ENCODE measurements at regions not wholly inside any gene's neighbourhood (a gene's known extent, or its start where the extent isn't known, plus 50 kb on each side); places are given as distances from the start of the nearest gene placed in this dataset.
"Not testable (repeated sequence)": the region's sequence is repeated elsewhere in the genome, so short reads cannot be mapped to it uniquely, and the experiment has no call there.

DNA sequence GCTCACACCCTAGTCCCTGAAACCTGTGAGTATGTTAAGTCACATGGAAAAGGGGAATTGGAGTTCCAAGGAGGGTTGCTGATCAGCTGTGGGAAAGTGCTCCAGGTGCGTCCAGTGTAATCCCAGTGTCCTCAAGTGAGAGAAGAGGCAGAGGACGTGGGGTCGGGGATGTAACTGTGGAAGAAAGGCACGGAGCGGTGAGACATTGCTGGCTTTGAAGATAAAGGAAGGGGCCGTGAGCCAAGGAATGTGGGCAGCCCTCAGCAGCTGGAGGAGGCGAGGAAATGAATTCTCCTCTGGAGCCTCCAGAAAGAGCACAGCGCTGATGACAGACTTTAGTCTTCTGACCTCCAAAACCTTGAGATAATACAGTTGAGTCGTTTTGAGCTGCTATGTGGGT is 191.6 kb upstream of the TMEM132C start:
- no peak for DNase-seq (ENCODE audit: low spot score)

DNA sequence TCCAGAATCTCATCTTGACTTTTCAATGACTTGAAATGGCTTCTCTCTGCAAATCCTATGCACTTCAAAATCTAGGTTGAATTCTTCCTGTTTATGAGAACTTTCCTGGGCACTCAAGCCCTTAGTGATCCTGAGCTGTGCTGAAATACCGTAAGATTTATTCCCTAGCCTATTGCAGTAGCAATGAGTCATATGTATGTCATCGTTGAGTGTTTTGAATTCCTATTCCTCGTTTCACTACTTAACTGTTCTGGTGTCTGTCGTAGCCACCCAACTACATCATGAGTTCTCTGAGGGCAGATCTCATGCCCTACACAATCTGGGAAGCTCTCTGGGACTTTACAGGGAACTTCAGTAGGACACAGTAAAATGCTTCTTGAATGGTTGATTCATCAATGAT is 190.8 kb upstream of the TMEM132C start:
- no peak for DNase-seq (ENCODE audit: low spot score)

DNA sequence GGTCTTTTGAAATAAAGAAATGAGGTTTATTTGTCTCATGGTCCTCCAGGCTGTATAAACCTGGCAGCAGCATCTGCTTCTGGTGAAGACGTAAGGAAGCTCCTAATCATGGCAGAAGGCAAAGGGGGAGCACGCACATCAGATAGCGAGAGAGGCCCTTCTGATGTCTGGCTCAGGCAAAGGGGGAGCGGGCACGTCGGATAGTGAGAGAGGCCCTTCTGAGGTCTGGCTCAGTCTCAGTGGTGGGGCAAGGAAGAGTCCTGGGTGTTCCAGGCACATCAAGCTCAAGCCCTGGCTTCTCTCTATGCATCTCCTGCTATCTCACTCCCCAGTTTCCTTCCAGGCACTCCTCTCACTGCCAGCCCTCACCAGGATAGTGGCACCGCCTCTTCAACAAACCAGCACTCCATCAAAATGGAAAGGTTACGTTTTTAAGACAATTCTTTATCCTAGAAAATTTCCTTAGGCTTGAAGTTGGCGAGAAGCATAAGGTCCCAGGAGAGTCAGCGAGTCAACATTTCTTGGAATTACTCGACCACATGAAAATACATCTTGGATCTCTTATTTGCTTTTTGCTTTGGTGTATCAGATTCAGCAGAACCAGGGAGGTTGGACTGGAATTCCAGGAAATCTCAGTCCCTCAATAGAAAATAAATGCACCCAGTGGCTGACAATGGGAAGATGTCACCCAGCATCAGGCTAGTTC is 189.6 kb upstream of the TMEM132C start:
- no peak for DNase-seq (ENCODE audit: low spot score)

DNA sequence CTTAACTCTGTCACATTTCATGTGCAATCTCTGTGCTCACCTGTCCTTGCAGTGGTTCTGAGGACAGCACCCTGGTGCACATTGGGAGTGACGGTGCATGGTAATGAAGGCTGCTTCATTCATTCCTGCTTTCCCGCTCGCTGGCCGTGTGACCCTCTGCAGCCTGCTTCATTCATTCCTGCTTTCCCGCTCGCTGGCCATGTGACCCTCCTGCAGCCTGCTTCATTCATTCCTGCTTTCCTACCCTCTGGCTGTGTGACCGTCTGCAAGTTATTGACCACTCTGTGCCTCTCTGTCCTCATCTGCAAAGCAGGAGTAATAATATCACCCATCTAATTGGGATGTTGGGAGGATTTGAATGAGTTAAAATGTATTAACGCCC is 189.1 kb upstream of the TMEM132C start:
- no peak for DNase-seq (ENCODE audit: low spot score)

DNA sequence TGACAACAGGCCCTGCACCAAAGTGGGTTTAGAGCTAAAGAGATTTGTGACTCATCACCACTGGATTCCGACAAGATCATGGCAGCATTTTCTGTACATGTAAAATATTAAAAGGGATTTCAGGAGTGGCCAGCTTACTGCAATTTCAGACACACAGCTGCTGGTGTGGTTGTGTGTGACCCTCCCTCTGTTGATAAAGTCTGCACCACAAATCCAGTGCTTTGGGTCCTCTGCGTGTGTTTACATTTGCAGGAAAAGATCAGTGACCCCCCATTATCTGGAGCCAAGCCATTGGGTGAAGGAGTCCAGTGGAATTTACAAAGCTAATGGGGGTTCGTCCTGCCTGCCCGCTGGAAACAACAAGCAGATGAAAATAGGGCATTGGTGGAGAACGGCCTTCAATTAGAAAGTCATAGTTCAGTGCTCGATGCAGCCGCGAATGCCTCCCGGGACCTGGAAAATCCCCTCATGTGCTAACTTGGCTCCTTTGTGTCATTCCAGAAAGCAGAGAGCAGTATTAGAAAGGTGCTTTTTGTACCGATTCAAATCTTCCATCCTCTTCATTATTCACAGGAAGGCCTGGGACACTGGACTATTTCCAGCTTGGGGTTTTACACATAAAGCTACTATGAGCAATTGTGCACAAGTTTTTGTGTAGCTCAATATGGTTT is 188.5 kb upstream of the TMEM132C start:
- DNase-seq (ENCODE audit: low spot score) = no peak

DNA sequence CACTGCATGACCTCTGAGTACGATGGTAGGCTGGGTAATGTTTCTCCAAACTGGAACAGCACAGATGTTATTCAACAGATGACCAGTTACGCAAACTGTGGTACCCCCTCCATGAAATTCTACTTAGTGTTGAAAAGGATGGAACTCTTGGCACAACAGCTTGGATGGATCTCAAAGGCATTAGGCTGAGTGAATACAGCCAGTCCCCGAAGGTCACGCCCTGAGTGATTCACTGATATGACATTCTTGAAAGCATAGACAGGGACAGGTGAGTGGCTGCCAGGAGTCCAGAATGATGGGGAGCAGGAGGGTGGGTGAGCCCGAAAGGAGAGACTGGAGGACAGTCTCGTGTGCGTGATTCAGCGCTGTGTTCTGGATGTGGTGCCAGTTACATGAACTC is 187.5 kb upstream of the TMEM132C start:
- DNase-seq (ENCODE audit: low spot score) = no peak

DNA sequence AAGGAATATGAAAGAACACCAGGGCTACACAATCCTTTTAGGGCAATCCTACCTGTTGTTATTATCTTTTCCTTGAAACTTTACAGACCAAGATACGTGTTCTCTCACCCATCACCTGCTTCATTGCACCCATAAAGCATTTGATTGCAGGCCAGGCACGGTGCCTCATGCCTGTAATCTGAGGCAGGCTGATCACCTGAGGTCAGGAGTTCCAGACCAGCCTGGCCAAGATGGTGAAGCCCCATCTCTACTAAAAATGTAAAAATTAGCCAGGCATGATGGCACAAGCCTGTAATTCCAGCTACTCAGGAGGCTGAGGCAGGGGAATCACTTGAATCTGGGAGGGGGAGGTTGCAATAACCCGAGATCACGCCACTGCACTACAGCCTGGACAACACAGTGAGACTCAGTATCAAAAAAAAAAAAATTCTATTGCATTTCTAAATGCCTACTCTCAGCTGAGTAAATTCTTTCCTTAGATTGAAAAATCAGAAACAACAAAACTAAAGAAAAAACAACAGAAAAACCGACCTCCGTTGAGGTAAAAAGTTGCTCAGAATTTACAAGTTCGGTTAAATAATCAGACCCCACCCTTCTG is 183.7 kb upstream of the TMEM132C start:
- DNase-seq (ENCODE audit: low spot score) = no peak

DNA sequence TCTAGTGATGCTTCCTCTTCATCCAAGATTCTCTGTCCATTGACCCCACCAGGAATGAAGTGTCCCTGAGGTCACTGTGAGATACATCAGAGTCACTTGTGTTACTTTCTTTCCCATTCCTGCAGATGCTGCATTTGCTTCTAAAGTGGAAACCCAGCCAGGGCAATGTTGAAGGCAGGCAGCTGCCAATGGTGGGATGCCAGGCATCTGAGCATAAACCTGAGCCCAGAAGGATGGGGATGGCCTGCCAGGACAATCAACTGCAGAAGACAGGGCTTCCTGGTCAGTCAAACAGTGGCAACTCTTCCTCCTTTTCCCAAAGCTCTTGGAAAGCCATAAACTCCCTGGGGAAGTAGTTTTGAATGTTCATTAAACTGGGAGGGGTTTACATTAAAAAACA is 178.0 kb upstream of the TMEM132C start:
- no peak for DNase-seq (ENCODE audit: low spot score)

DNA sequence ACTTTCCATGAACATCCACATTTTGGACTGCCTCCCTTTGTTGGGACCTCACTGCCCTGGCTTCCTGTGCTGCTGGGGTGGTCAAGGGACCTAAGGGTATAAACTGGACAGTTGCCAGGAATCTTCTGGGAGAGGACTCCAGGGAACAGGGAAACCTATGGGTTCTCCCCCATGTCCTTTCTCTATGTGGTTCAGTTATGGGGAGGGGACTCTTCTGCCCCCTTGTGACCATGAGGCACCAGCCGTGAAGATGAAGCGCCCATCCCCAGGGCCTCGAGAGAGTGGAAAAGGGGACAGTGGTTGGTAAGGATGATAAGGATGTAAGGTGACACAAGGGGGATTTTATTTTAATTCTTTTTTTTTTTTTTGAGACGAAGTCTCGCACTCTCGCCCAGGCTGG is 177.0 kb upstream of the TMEM132C start:
- no peak for DNase-seq (ENCODE audit: low spot score)

DNA sequence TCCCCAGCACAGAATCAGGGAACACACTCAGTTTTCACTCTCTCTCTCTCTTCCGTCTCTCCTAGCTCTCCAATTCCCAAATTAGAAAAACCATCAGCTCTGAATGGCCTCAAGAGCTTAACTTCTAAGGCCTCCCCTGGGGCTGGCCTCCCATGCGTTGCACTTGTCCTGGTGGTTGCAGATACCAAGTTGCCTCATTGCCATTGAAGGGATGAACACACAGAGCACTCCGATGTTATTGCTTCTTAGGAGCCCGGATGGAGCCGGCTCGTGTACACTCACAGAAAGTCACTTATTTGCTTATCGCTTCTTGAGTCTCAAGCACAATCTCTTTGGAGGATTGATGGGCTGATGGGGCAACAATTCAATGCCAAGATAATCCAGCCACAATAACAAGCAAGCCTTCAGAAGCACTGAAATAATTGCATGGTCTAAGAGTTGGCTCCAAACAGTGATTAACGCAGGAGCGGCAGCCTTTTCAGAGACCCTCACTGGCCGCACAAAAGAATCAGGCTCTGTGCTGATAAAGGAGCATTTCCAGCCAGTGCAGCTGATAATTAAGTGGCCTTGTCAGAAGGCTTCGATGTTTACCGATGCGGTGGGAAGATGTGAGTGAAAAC is 175.8 kb upstream of the TMEM132C start:
- DNase-seq (ENCODE audit: low spot score) = no peak

DNA sequence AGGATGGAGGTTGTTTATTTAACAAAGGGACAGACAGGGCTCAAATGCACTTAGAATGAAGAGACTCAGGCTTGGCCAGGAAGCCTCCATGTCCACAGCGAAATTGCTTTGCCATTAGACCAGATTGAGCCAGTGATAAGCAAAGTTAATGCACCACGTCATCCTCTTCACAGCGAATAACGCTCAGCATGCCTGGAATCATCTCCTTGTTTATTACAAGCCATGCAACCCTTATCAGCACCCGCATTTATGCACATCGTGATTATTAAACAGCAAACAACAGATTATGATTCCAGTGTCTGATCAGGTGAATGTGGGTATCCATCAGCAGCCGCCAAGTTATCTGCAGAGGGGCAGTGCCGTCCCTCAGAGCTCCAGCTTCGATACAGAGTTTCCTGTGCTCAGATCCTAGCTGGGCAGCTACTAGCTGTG is 175.0 kb upstream of the TMEM132C start:
- DNase-seq (ENCODE audit: low spot score) = no peak

DNA sequence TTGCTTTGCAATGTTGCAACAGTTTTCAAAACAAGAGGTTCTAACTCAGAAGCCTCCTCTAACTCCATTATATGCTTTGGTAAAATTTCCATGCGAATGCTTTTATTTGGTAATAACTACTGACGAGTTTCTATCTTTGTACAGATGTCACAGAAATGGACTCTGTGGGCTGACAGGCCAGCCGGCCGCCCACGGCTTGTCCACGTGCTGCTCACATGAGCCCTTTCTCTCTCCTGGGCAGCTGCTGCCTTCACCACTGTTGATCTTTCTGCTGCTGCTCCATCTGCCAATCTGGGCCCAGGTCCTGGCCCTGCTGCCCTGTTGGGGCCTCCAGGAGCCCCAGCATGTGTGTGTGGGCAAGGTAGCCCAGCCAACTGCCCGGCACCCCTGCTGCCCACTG is 168.2 kb upstream of the TMEM132C start:
- no peak for DNase-seq (ENCODE audit: low spot score)

DNA sequence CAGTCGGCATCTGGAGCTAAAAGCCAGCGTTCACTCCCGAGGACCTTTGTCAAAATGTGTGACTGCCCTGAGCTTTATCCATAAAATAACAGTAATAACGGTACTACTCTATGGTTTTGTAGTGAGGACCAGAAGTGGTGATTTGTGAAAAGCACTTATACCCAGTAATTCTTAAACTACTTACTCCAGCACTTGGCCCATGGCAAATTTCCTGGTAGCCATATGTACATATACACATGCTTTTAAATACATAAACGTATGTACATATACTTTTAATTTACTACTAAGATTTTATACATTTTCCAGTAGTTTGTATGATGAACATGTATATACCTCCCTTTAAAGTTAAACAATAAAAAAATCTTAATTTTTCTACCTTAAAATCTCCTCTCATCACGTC is 163.8 kb upstream of the TMEM132C start:
- DNase-seq (ENCODE audit: low spot score) = no peak

DNA sequence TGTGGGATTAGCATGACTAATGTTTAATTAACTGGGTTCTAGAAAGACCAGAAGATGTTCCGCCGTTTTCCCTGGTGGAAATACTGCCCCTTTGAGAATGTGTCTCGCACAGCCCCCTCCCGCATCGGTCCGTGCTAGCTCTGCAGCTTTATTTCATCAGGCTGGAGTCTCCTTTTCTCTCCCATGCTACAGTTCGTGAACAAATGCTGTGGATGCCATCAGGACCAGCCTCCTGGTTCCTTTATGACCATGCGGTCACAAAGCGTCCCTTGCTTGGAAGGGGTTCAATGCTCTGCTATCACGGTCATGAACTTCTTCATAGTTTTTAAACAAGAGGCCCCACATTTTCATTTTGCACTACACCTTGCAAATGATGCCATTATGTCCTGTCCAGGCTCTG is 157.7 kb upstream of the TMEM132C start:
- no peak for DNase-seq (ENCODE audit: low spot score)

DNA sequence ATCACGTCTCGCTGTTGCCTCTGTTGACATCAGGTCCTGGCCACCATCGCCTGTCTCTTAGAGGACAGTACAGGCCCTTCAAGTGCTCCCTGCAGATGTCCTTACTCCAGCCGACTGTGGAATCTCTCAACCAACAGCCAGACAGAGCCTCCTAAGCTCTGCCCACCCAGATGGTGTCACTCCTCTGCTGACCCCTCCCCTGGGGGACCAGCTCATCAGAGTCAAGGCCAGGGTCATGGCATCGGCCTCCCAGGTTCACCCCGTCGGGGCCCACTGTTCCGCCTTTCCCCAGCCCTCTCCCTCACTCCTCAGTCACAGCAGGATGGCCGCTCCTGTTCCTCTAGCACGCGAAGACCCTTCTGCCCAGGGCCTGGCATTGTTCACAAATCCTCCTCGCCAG is 157.3 kb upstream of the TMEM132C start:
- DNase-seq (ENCODE audit: low spot score) = no peak

DNA sequence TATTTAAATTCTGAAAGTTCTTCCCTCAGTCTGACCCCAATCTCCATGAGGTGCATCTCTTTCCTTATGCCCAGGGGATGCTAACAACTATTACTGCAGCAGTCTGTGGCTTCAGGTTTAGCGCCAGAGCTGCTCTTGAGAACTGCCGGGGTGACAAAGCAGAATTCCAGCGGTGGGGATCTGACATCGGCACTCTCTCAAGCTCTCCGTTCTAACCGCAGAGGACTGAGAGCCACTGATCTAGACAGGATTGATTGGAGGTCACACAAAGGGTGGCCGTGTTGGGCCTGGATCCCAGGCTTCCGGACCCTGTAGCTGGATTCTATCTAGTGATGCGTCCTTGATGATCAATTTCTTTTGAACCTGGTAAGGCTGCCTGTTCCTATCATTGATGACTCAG is 155.6 kb upstream of the TMEM132C start:
- no peak for DNase-seq (ENCODE audit: low spot score)

DNA sequence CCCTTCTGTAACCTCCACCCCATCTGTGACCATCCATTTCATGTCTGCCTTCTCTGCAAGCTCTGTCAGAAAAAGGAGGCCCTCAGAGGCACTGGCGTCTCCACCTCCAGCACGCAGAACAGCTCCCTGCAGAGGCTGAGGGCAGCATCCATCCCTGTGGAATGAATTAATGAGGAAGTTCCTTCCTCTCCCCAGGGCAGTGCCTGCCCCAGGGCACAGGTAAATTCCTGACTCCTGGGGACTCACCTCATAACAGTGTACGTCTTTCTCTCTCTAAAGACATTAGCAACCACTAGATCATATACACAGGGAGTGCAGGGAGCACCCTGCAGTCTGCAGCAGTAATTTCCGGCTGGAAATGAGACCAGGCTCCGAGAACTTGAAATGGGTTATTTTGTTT is 155.0 kb upstream of the TMEM132C start:
- DNase-seq (ENCODE audit: low spot score) = no peak

DNA sequence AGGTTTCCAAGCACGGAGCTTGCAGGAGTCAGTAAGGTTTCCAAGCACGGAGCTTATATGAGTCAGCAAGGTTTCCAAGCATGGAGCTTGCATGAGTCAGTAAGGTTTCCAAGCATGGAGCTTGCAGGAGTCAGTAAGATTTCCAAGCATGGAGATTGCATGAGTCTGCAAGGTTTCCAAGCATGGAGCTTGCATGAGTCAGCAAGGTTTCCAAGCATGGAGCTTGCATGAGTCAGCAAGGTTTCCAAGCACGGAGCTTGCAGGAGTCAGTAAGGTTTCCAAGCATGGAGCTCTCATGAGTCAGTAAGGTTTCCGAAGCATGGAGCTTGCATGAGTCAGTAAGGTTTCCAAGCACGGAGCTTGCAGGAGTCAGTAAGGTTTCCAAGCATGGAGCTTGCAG is 153.7 kb upstream of the TMEM132C start:
- not testable (repeated sequence) for DNase-seq (ENCODE audit: low spot score)

DNA sequence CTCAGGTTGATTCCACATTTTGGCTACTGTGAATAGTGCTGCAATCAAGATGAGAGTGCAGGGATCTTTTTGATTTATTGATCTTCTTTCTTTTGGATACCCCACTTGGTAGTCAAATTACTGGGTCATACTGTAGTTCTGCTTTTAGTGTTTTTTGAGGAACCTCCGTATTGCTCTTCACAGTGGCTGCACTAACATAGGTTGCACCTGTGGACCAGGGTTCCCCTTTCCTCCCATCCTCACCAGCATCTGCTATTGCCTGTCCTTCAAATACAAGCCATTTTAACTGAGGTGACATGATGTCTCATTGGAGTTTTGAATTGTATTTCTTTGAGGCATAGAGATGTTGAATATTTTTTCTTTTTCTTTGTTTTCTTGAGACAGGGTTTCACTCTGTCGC is 152.5 kb upstream of the TMEM132C start:
- DNase-seq (ENCODE audit: low spot score) = no peak

DNA sequence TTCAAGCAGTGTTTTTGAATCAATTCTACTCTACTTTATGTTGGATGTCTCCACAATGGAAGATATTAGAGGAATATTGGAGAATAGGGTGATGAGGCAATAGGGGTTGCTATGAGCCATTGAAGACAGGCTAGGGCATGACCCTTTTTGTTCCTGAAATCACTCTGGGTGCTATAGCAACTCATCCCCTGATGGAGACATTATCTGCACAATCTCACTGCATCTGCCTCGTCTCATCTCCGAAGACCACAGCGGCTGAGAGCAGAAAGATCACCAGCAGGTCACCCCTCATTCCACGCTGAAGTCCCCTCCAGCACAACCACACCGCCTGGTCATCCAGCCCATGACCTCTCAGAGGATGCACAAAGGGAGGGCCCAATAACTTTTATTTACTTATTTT is 150.4 kb upstream of the TMEM132C start:
- no peak for DNase-seq (ENCODE audit: low spot score)

DNA sequence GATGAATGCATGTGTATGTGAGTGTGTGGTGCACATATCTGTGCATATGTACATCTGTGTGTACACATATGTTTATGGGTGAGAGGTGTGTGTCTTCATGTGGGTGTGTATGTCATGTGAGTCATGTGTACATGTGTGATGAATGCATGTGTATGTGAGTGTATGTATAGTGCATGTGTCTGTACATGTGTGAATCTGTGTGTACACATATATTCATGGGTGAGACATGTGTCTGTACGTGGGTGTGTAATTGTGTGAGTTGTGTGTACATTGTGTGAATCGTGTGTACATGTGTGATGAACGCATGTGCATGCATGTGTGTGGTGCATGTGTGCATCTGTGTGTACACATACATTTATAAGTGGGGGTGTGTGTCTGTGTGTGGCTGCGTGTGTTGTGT is 146.9 kb upstream of the TMEM132C start:
- no peak for DNase-seq (ENCODE audit: low spot score)

DNA sequence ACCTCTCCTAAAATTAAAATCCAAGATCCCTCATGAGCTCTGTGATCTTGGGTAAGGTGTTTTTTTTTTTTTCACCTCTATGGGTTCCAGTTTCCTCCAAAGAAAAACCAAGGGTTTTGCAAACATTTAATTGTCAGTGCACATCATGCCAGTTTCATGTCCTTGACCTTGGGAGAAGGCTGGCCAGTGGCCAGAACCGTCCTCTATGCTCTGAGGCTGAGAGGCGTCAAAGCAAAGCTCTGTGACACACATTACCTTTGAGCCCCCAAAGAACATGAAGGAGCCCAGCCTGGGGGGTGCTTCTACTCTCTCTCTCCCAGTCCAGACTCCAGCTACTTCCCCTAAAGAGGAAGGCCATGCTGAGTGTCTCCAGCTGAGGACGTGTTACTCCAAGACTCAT is 145.5 kb upstream of the TMEM132C start:
- DNase-seq (ENCODE audit: low spot score) = no peak

DNA sequence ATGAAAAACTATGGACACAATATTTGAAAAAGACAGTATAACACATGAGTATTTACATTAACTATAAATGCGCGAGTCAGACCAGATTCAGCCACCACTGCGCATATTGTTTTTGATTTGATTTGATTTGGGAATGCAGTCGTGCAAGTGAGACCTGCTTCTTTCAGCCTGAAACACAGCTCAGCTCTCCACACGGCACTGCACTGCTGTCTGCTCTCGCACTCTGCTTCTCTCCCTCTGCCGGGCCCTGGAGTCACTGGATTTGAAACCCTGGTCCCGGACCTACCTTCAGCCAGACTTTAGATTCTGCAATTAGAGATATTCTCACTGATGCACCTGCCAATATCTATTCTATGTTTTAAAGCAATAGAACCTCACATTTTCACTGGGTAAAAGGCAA is 143.9 kb upstream of the TMEM132C start:
- DNase-seq (ENCODE audit: low spot score) = no peak
